CD4-positive, alpha-beta T cell (primary cell): ENCODE measurements at regions not wholly inside any gene's neighbourhood (a gene's known extent, or its start where the extent isn't known, plus 50 kb on each side); places are given as distances from the start of the nearest gene placed in this dataset.

Experiments
- ATAC-seq: fragments of 200-7000 bp; cut with Tn5 transposase; one replicate; pipeline ENCODE4 v1.10.0; 2022; ENCODE audit warnings: mild to moderate bottlenecking; ENCODE audit not compliant: poor library complexity
- CTCF ChIA-PET: fragments of 350-600 bp; sonication (Branson Sonifier 250); formaldehyde crosslinking; loops from one replicate; lab custom pipeline; 2021; ENCODE audit warnings: antibody characterized with exemption, inconsistent platforms; lab: Charles Lee
- POLR2A ChIA-PET: fragments of 350-600 bp; sonication (Branson Sonifier 250); formaldehyde crosslinking; loops from one replicate; lab custom pipeline; 2021; ENCODE audit warnings: antibody characterized with exemption, inconsistent platforms; lab: Charles Lee
- DNase-seq, 14 experiments: peaks; one replicate each; pipeline ENCODE4 v3.0.0-alpha.2; 2013 to 2020; ENCODE audit warnings: mixed read lengths in 2 of 14
- H3K27ac ChIP-seq, 2 donors: one replicate each; pipeline versions ENCODE4 v1.5.1 to v1.7.0; 2013; ENCODE audit warnings: low read length in 2 of 2, low read depth in 1 of 2, mild to moderate bottlenecking in 1 of 2
- H3K27me3 ChIP-seq, 2 experiments: 1 replicate in 1 of 2; 2 replicates in 1 of 2; pipeline versions ENCODE4 v1.6.1 to v1.7.0; 2013; ENCODE audit warnings: low read length in 2 of 2, control low read depth in 1 of 2, mild to moderate bottlenecking in 1 of 2, moderate library complexity in 1 of 2; ENCODE audit not compliant: insufficient read depth in 2 of 2, control insufficient read depth in 1 of 2
- H3K36me3 ChIP-seq: one replicate; pipeline ENCODE4 v1.6.1; 2013; ENCODE audit warnings: low read length, control low read depth; ENCODE audit not compliant: insufficient read depth
- H3K4me1 ChIP-seq: one replicate; pipeline ENCODE4 v1.6.1; 2013; ENCODE audit warnings: low read length, control low read depth; ENCODE audit not compliant: insufficient read depth
- H3K4me3 ChIP-seq: one replicate; pipeline ENCODE4 v1.5.1; 2013; ENCODE audit warnings: mild to moderate bottlenecking, low read length, moderate library complexity
- H3K9me3 ChIP-seq, 2 experiments: 1 replicate in 1 of 2; 2 replicates in 1 of 2; pipeline versions ENCODE4 v1.6.1 to v1.7.0; 2013; ENCODE audit warnings: low read length in 2 of 2, mild to moderate bottlenecking in 2 of 2, control low read depth in 1 of 2, moderate library complexity in 1 of 2; ENCODE audit not compliant: control insufficient read depth in 1 of 2, insufficient read depth in 1 of 2
- H3K27ac Mint-ChIP-seq: one replicate; pipeline ENCODE4 v1.8.0; 2020; ENCODE audit warnings: mixed read lengths
- H3K27me3 Mint-ChIP-seq: one replicate; pipeline ENCODE4 v1.8.0; 2021; ENCODE audit warnings: mixed read lengths
- H3K36me3 Mint-ChIP-seq: one replicate; pipeline ENCODE4 v1.8.0; 2021; ENCODE audit warnings: low read depth, mixed read lengths
- H3K4me1 Mint-ChIP-seq: one replicate; pipeline ENCODE4 v1.8.0; 2021; ENCODE audit warnings: low read depth, mixed read lengths
- H3K4me3 Mint-ChIP-seq: one replicate; pipeline ENCODE4 v1.8.0; 2020; ENCODE audit warnings: mild to moderate bottlenecking, mixed read lengths
- H3K9me3 Mint-ChIP-seq: one replicate; pipeline ENCODE4 v1.8.0; 2020; ENCODE audit warnings: mixed read lengths
- CTCF ChIP-seq: fragments of 200-600 bp; IDR thresholded peaks from one replicate; pipeline ENCODE4 v1.8.0; 2022; ENCODE audit warnings: antibody characterized with exemption, mild to moderate bottlenecking
- intact Hi-C, 2 experiments: fragments of 100-400 bp; cut with DNase I in 1 of 2; cut with micrococcal nuclease in 1 of 2; formaldehyde crosslinking; loops; one replicate each; pipeline versions ENCODE4 v1.15.1 to v1.9.0; 2023 to 2025; cut with DNase I, micrococcal nuclease

DNA sequence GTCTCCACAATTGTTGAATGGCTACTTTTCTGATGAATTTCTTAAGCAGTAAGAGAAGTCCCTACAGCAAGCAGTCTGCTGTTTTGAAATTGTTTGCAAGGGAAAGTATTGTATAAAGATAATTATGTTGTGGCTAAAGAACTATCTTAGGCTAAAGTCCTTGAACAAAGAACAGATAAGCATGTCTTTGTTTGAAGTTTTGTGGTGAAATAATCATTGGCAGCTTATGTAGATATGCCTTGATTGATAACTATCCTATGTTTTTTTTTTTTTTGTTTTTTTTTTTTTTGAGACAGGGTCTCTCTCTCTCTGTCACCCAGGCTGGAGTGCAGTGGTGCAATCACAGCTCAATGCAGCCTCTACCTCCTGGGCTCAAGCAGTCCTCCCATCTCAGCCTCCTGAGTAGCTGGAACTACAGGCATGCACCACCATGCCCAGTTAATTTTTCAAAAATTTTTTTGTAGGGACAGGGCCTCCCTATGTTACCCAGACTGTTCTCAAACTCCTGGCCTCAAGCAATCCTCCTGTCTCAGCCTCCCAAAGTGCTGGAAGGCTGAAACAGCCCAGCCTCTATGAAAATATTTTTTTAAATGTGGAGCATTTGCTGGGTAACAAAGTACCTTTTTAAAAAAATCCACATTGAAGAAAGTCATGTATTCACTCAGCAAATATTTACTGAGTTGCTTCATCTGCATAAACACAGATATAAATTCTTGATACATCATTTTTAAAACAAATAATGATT is 80.8 kb downstream of the LLPH start:
- no peak overlapping the region for H3K27ac Mint-ChIP-seq
- Histone ChIP-seq H3K9me3 (no peaks in the 10 kb centered on the region), H3K27ac (no peak overlapping the region), H3K36me3 (no peaks in the 10 kb centered on the region), H3K4me1 (no peaks in the 10 kb centered on the region), H3K27me3 (no peaks in the 10 kb centered on the region), H3K4me3 (no peak overlapping the region)
- H3K4me3 Mint-ChIP-seq: no peak overlapping the region
- no peak for TF ChIP-seq CTCF
- no peaks in the 10 kb centered on the region for H3K36me3 Mint-ChIP-seq
- POLR2A ChIA-PET: no interaction called here
- intact Hi-C loops: no loop called here
- H3K27me3 Mint-ChIP-seq: peaks cover 11% of the 10 kb centered on the region
- no peak for ATAC-seq
- CTCF ChIA-PET: no interaction called here
- no peaks in the 10 kb centered on the region for H3K4me1 Mint-ChIP-seq
- H3K9me3 Mint-ChIP-seq: no peaks in the 10 kb centered on the region
- no peak for DNase-seq

DNA sequence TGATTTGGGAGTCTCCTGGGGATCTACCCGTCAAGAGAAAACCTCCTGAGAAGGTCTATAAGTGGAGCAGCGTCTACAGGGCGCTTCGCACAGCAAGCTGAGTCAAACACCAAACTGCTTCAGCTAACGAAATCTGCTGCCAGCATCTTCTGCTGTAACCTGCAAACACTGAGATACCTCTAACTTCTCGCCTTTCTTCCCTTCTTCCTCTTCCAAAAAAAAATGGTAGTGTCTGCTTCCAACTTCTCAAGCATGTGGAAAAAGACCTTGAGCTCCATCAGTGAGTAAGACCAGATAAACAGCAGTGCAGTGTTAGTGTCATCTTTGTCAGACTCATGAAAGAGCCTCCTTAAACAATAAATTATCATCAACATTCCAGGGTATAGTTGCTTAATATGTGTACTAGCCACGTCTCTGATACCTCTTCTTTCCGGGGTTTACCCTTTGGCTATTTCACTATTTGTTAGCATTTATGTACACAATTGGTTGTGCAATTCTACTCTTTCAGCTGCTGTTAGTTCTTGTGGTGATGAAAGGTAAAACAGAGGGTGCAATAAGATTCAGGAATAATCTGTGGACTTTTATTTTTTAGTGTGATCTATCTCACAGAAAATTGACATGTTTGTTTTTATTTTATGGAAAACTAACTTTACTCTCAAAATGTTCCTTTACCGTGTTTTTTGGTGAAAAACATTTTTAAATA is 81.6 kb downstream of the LLPH start:
- no peak for TF ChIP-seq CTCF
- Histone ChIP-seq H3K9me3 (no peaks in the 10 kb centered on the region), H3K27ac (no peak overlapping the region), H3K4me1 (no peaks in the 10 kb centered on the region), H3K27me3 (no peaks in the 10 kb centered on the region), H3K36me3 (no peaks in the 10 kb centered on the region), H3K4me3 (no peak overlapping the region)
- ChIA-PET POLR2A (no interaction called here), CTCF (no interaction called here)
- Mint-ChIP-seq H3K9me3 (no peaks in the 10 kb centered on the region), H3K27ac (no peak overlapping the region), H3K36me3 (no peaks in the 10 kb centered on the region), H3K4me3 (no peak overlapping the region), H3K4me1 (no peaks in the 10 kb centered on the region), H3K27me3 (peaks cover 4% of the 10 kb centered on the region)
- ATAC-seq: no peak
- intact Hi-C loops: no loop called here
- no peak for DNase-seq

GRCh38 chr12:66048218-66048834 is 82.2 kb downstream of the LLPH start:
- POLR2A ChIA-PET: no interaction called here
- Histone ChIP-seq H3K27me3 (no peaks in the 10 kb centered on the region), H3K27ac (no peak overlapping the region), H3K4me1 (no peaks in the 10 kb centered on the region), H3K36me3 (no peaks in the 10 kb centered on the region), H3K4me3 (no peak overlapping the region), H3K9me3 (no peaks in the 10 kb centered on the region)
- no peak for DNase-seq
- no peak for ATAC-seq
- Mint-ChIP-seq H3K36me3 (no peaks in the 10 kb centered on the region), H3K4me1 (no peaks in the 10 kb centered on the region), H3K27me3 (no peaks in the 10 kb centered on the region), H3K9me3 (no peaks in the 10 kb centered on the region), H3K4me3 (no peak overlapping the region), H3K27ac (no peak overlapping the region)
- TF ChIP-seq CTCF: no peak
- intact Hi-C loops: no loop called here
- CTCF ChIA-PET: no interaction called here
